Activated T-cell treated with anti-CD3 and anti-CD28 coated beads for 48 hours (primary cell): ENCODE measurements at regions not wholly inside any gene's neighbourhood (a gene's known extent, or its start where the extent isn't known, plus 50 kb on each side); places are given as distances from the start of the nearest gene placed in this dataset.
"Not testable (repeated sequence)": the region's sequence is repeated elsewhere in the genome, so short reads cannot be mapped to it uniquely, and the experiment has no call there.

Experiments used
- DNase-seq: peaks from one replicate; pipeline ENCODE4 v3.0.0-alpha.2; 2020; ENCODE audit warnings: low read depth

- DNase-seq, result no peak
These were observed 436.7 kb downstream of the DAD1 start for GRCh38 chr14:22152161-22152870.

GRCh38 chr14:22151121-22151520 lies 437.9 kb downstream of the DAD1 start:
- no peak for DNase-seq

GRCh38 chr14:22149058-22149457 lies 440.0 kb downstream of the DAD1 start:
- DNase-seq, result no peak

GRCh38 chr14:22147716-22148115 lies 441.3 kb downstream of the DAD1 start:
- no peak for DNase-seq

- DNase-seq, result no peak
These were observed 445.7 kb downstream of the DAD1 start for GRCh38 chr14:22143363-22143762.

GRCh38 chr14:22140633-22141032 lies 448.4 kb downstream of the DAD1 start:
- no peak for DNase-seq

GRCh38 chr14:22131749-22132476 lies 457.1 kb downstream of the DAD1 start:
- no peak for DNase-seq

GRCh38 chr14:22124073-22124613 lies 450.5 kb upstream of the OR4E1 start:
- DNase-seq, result no peak

GRCh38 chr14:22122829-22123560 lies 449.4 kb upstream of the OR4E1 start:
- DNase-seq, result no peak

- DNase-seq, result no peak
These were observed 448.7 kb upstream of the OR4E1 start for GRCh38 chr14:22122227-22122818.

- DNase-seq, result no peak
These were observed 445.4 kb upstream of the OR4E1 start for GRCh38 chr14:22118899-22119477.

- no peak for DNase-seq
These were observed 439.8 kb upstream of the OR4E1 start for GRCh38 chr14:22113401-22113800.

GRCh38 chr14:22112004-22112403 lies 438.4 kb upstream of the OR4E1 start:
- DNase-seq, result no peak

- DNase-seq, result no peak
These were observed 434.1 kb upstream of the OR4E1 start for GRCh38 chr14:22107753-22108152.

GRCh38 chr14:22106700-22107697 lies 433.4 kb upstream of the OR4E1 start:
- no peak for DNase-seq

- DNase-seq, result no peak
These were observed 432.0 kb upstream of the OR4E1 start for GRCh38 chr14:22105624-22106006.

- DNase-seq, result no peak
These were observed 431.5 kb upstream of the OR4E1 start for GRCh38 chr14:22105006-22105623.

GRCh38 chr14:22100764-22101120 lies 427.1 kb upstream of the OR4E1 start:
- not testable (repeated sequence) for DNase-seq

GRCh38 chr14:22099942-22100763 lies 426.5 kb upstream of the OR4E1 start:
- peak; percentile 23 for DNase-seq
